Right renal pelvis (tissue), 4 donors: ENCODE measurements at regions not wholly inside any gene's neighbourhood (a gene's known extent, or its start where the extent isn't known, plus 50 kb on each side); places are given as distances from the start of the nearest gene placed in this dataset.

ENCODE experiments used
- DNase-seq, 4 donors: peaks; one replicate each; pipeline ENCODE4 v3.0.0-alpha.2; 2013; ENCODE audit warnings: low read depth in 4 of 4, low spot score in 3 of 4, missing footprints in 1 of 4

- no peak for DNase-seq
Observed at GRCh38 chr5:1748271-1748670, 51.4 kb downstream of the MRPL36 start.

DNA sequence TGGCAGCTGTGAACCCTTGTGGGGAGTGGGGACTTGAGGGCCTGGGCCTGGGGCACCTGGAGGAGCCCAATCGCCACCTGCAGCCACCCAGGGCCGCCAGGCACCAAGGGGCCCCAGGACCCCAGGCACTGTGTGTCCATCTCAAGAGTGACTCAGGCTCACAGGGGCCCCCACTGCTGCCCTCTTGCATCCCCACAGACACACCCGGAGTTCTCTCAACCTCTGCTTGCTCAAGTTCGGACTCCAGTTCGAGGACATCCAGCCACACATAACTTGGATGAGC lies 51.9 kb downstream of the MRPL36 start:
- DNase-seq = no peak

DNA sequence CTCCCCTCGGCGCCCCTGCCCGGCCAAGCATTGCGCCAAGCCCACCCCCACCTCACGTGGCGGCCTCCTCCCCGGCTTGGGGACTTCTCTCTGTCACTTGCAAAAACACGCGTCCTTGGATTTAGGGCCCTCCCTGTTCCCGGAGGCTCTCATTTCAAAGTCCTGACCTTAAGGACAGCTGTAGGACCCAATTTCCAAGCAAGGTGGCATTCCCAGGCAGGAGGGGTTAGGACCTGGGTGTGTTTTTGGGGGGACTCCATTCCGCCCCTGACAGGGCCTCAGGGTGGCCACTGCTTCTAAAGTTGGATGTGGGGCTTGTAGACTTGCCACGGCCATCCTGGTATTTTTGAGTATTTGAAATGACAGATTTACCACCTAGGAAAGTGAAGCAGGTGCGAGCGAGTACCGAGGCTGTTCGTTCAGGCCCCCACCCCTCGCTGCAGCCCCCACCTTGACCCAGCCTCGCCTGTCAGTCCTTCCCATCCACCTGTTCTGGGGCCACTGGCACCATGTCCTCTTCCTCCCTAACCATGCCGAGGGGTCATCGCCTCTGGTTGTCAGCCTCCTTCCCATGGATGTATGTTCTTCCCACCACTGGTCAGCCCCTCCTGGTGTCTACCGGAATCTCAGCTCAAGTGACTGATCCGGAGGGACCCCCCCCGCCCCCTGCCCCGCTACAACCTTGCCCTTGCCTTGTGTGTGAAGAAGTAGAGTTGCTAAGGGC lies 52.4 kb downstream of the MRPL36 start:
- no peak for DNase-seq

- DNase-seq = no peak
Observed at GRCh38 chr5:1746371-1747078, 53.1 kb downstream of the MRPL36 start.

DNA sequence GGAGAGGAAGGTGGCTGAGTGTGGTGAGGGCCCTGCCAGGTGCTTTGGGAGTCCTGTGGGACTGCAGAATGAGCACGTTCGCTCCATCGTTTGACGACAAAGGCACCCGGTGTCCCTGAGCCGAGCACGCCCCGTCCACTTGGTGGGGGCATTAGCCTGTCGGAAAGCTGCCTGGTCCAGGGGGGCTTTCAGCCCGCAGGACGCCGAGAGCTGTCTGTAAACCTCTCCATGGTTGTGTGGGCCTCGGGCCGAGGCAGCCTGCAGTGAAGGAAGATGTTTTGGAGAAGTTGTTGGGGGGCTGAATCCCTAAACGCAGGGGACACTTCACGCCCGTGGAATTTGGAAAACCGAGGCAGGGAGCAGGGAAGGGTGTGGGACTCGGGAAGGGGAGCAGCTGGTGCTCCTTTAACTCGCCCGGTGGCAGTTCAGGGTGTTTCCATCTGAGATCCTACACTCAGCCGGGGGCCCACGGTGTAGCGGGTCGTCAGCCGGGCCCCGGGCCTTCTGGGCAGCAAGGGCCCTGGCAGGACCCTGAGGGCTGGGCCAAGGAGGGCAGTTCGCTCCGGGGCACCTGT lies 53.8 kb downstream of the MRPL36 start:
- no peak for DNase-seq

- no peak for DNase-seq
Observed at GRCh38 chr5:1745123-1745795, 54.4 kb downstream of the MRPL36 start.

- no peak for DNase-seq
Observed at GRCh38 chr5:1744393-1745122, 55.1 kb downstream of the MRPL36 start.

DNA sequence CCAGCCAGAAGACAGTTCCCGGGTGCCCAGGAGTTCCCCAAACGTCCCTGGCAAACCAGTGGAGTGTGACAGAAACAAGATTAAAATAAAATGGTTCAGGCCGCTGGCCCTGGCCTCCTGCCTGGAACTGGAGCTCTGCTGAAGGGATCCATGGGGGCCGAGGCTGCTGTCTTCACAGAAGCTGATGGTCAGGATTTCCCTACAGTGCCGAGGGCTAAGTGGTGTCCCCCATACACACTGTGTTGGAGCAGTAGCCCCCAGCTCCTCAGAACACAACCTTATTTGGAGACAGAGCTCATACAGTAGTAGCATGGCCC lies 55.9 kb downstream of the MRPL36 start:
- no peak for DNase-seq

DNA sequence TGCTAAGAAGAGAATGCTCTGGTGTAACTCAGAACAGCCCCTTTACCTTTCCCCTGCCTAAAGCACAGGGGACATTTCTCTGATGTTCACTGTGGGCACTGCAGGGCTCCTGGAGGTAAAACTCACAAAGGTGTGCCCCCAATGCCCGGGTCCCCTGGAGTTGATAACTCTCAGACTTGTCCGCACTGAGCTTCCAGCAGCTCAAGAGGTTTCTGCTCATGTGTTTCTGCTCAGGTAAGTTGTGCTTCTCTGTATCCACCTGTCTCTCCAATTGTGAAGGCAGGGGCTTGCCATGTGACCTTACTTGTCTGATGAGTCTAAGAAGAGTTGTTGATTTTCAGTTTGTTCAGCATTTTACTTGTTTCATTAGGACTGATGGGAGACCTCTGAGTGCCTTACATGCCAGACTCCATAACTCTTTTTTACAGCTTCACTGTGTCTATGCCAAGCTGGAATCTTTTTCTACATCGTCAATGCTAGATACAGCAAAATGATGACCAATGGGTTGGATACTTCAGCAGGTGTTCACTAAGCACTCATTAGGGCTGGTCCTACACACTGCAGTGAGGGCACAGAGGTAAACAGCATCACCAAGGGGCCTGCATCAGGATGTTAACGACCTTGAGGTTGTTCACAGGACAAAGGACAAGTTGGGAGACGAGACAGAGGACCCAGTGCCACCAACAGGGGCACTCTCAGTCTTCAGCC lies 56.4 kb downstream of the MRPL36 start:
- DNase-seq = no peak

DNA sequence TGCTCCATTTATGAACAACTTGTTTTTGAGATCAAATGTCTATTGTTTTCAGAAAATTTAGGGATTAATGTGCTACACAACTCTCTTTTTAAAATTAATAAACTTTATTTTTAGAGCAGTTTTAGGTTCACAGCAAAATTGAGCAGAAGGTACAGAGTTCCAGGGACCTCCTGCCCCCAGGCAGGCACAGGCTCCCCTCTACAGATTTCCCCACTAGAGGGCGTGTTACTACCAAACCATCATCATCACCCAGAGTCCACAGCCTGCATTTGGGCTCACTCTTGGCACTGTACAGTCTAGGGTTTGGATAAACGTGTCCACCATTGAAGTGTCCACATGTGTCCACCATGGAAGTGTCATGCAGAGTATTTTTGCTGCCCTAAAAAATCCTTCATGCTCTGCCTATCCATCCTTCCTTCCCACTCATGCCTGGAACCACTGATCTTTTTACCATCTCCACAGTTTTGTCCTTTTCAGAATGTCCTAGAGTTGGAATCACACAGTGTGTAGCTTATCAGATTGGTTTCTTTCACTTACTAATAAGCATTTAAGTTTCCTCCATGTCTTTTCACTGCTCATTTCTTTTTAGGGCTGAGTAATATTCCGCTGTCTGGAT lies 61.7 kb downstream of the MRPL36 start:
- no peak for DNase-seq

GRCh38 chr5:1736889-1737711 lies 62.5 kb downstream of the MRPL36 start:
- no peak for DNase-seq

GRCh38 chr5:1736065-1736464 lies 63.6 kb downstream of the MRPL36 start:
- DNase-seq = no peak

- no peak for DNase-seq
Observed at GRCh38 chr5:1735320-1735970, 64.2 kb downstream of the MRPL36 start.

GRCh38 chr5:1734908-1735289 lies 64.7 kb downstream of the MRPL36 start:
- no peak for DNase-seq

DNA sequence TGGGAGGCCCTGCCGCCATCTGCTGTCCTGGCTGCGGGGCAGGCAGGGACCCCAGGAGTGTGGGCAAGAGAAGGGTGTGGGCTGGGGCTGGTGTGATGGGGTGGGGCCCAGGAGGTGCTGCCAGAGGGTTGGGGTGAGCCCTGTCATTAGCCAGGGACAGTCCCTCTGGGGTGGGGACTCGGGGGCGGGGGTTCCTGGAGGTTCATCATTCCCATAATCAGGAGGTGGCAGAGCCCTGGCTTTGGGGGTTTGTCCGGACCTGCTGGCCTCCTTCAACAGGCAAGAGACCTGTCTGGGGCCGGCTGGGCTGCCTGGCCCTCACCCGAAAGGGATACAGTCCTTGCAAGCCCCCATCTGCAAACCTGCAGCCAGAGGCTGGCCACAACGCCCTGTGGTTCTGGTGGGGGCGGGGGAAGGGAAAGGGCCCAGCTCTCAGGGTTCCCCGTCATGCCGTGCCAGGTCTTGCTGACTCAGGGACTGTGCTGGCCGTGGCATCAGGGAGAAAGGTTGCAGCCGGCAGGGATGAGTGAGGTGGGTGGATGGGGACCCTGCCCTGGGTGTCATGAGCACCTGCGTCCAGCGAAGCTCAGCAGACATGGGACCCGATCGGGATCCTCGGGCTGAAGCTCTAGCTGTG lies 65.2 kb downstream of the MRPL36 start:
- DNase-seq = no peak

GRCh38 chr5:1733369-1733768 lies 66.3 kb downstream of the MRPL36 start:
- no peak for DNase-seq

DNA sequence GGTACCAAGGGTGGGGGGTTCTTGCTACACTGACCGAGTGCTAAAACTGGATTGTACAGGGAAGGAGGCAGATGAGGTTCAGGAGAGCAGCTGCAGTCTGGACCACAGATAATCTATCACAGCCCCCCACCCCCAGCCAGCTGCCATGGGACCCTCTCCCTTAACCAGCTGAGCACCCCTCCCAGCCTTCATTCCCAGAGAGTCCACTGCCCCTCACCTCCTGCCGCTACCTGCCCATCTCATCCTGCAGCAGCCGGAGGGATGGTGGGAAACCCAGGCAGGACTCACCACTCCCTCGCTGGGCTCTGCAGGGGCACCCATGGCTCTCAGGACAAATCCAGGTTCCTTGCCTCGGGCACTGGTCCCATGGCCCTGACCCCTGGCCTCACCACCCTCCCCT lies 66.7 kb downstream of the MRPL36 start:
- DNase-seq = no peak

DNA sequence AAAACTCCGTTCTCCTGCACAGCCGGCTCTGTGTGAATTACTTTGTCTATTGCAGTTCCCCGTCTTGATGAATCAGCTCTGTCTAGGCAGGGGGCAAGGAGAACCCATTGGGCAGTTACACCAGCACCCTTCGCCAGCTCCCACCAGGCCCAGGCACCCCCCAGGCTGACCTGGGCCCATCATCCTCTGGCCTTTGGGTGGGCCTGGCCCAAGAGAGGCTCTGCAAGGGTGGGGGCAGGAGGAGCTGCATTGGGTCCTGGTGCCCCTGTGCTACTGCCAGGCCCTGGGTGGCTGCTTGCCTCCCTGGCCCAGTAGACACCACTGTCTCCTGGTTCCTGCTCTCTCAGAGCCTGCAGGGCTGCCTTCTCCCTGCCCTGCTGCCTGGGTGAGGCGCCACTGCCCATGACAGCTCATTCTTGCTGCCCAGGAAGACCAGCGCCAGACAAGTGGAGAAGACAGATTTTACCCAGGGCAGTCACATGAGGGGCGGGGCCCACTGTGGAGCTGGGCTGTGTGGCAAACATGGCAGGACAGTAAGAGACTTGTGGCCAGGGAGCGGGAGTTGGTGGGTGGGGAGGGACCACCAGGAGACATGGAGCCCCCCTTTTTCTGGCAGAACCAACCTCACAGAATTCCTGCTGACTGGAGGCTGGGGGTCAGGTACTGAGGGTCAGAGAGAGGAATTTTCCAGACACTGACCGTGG lies 67.2 kb downstream of the MRPL36 start:
- DNase-seq = no peak
